Hepatocyte (in vitro differentiated cells): ENCODE measurements at regions not wholly inside any gene's neighbourhood (a gene's known extent, or its start where the extent isn't known, plus 50 kb on each side); places are given as distances from the start of the nearest gene placed in this dataset.
A peak's percentile ranks its signal among the peaks of the same experiment; 100 is the strongest.

Experiments used
- DNase-seq: peaks from one replicate; pipeline ENCODE4 v3.0.0-alpha.2; 2016; ENCODE audit warnings: low spot score
- H2AFZ ChIP-seq: fragments of 200-600 bp; sonication (generic); 2 replicates; pipeline ENCODE4 v1.6.0; 2016; ENCODE audit warnings: antibody characterized with exemption, mild to moderate bottlenecking
- H3K27ac ChIP-seq: fragments of 200-600 bp; sonication (generic); 2 replicates; pipeline ENCODE4 v1.5.1; 2016; ENCODE audit warnings: mild to moderate bottlenecking
- H3K27me3 ChIP-seq: fragments of 200-600 bp; sonication (generic); 2 replicates; pipeline ENCODE4 v1.6.1; 2016
- H3K36me3 ChIP-seq: fragments of 200-600 bp; sonication (generic); replicated peaks from 2 replicates; pipeline ENCODE4 v1.5.1; 2016; ENCODE audit warnings: low read depth; ENCODE audit not compliant: insufficient read depth
- H3K4me1 ChIP-seq: fragments of 200-600 bp; sonication (generic); 2 replicates; pipeline ENCODE4 v1.5.1; 2016; ENCODE audit warnings: mild to moderate bottlenecking, moderate library complexity; ENCODE audit not compliant: insufficient read depth
- H3K4me2 ChIP-seq: fragments of 200-600 bp; sonication (generic); 2 replicates; pipeline ENCODE4 v1.6.0; 2016
- H3K4me3 ChIP-seq: fragments of 200-600 bp; sonication (generic); 2 replicates; pipeline ENCODE4 v1.5.1; 2016; ENCODE audit warnings: mild to moderate bottlenecking
- H3K79me2 ChIP-seq: fragments of 200-600 bp; sonication (generic); 2 replicates; pipeline ENCODE4 v1.6.0; 2017; ENCODE audit warnings: mild to moderate bottlenecking
- H3K9me2 ChIP-seq: fragments of 200-600 bp; sonication (generic); replicated peaks from 2 replicates; pipeline ENCODE4 v1.6.0; 2017; ENCODE audit warnings: mild to moderate bottlenecking; ENCODE audit not compliant: insufficient read depth
- H3K9me3 ChIP-seq: fragments of 200-600 bp; sonication (generic); 2 replicates; pipeline ENCODE4 v1.5.1; 2016; ENCODE audit warnings: low read depth, mild to moderate bottlenecking
- H4K20me1 ChIP-seq: fragments of 200-600 bp; sonication (generic); 2 replicates; pipeline ENCODE4 v1.6.0; 2016; ENCODE audit warnings: mild to moderate bottlenecking; ENCODE audit not compliant: insufficient read depth, poor library complexity, severe bottlenecking
- CTCF ChIP-seq: fragments of 200-600 bp; sonication (generic); IDR thresholded peaks from 2 replicates; pipeline ENCODE4 v1.5.1; 2016; ENCODE audit warnings: antibody characterized with exemption, mild to moderate bottlenecking; ENCODE audit not compliant: poor library complexity
- EZH2 ChIP-seq: fragments of 200-600 bp; sonication (generic); IDR thresholded peaks from 2 replicates; pipeline ENCODE4 v1.6.1; 2016; ENCODE audit warnings: antibody characterized with exemption, mild to moderate bottlenecking, borderline replicate concordance
- EZH2phosphoT487 ChIP-seq: fragments of 200-600 bp; sonication (generic); IDR thresholded peaks from one replicate; pipeline ENCODE4 v1.6.1; 2018; ENCODE audit warnings: antibody characterized with exemption, mild to moderate bottlenecking, low read depth, moderate library complexity; ENCODE audit not compliant: unreplicated experiment, severe bottlenecking
- WGBS: methylation state at CpG from one replicate; pipeline ENCODE4 v1.1.6; 2016; ENCODE audit warnings: low lambda C conversion rate; ENCODE audit errors: missing lambda C conversion rate; 5-methylcytosine and 5-hydroxymethylcytosine counted together

GRCh38 chr7:109261781-109262180 lies 692.1 kb downstream of the DNAJB9 start:
- no peaks in the 10 kb centered on the region for H3K79me2 ChIP-seq
- TF ChIP-seq EZH2: no peak
- TF ChIP-seq EZH2phosphoT487: no peak
- TF ChIP-seq CTCF: no peak
- no peaks in the 10 kb centered on the region for H4K20me1 ChIP-seq
- no peak overlapping the region for H2AFZ ChIP-seq
- H3K4me3 ChIP-seq: no peak overlapping the region
- H3K27ac ChIP-seq: no peak overlapping the region
- WGBS: 86% methylated on average over 3 of the region's 3 CpGs
- DNase-seq: no peak
- no peaks in the 10 kb centered on the region for H3K27me3 ChIP-seq
- no peaks in the 10 kb centered on the region for H3K4me1 ChIP-seq
- H3K36me3 ChIP-seq: no peaks in the 10 kb centered on the region
- H3K4me2 ChIP-seq: no peak overlapping the region
- H3K9me3 ChIP-seq: no peaks in the 10 kb centered on the region
- H3K9me2 ChIP-seq: no peaks in the 10 kb centered on the region

GRCh38 chr7:109266610-109267009 lies 696.9 kb downstream of the DNAJB9 start:
- no peaks in the 10 kb centered on the region for H3K27me3 ChIP-seq

GRCh38 chr7:109276348-109276747 lies 706.7 kb downstream of the DNAJB9 start:
- Histone ChIP-seq H3K4me2 (no peak overlapping the region), H3K4me3 (no peak overlapping the region), H4K20me1 (no peaks in the 10 kb centered on the region), H3K9me3 (no peaks in the 10 kb centered on the region), H2AFZ (no peak overlapping the region), H3K4me1 (no peaks in the 10 kb centered on the region), H3K27me3 (no peaks in the 10 kb centered on the region), H3K79me2 (no peaks in the 10 kb centered on the region), H3K36me3 (no peaks in the 10 kb centered on the region), H3K9me2 (no peaks in the 10 kb centered on the region), H3K27ac (no peak overlapping the region)
- no peak for TF ChIP-seq EZH2
- no peak for TF ChIP-seq CTCF
- TF ChIP-seq EZH2phosphoT487: no peak
- no peak for DNase-seq

More at GRCh38 chr7:109266610-109267009, 696.9 kb downstream of the DNAJB9 start:
- TF ChIP-seq EZH2: no peak
- TF ChIP-seq EZH2phosphoT487: no peak
- no peak for TF ChIP-seq CTCF
- H3K36me3 ChIP-seq: no peaks in the 10 kb centered on the region
- no peak overlapping the region for H3K4me2 ChIP-seq
- H3K79me2 ChIP-seq: no peaks in the 10 kb centered on the region
- H3K27ac ChIP-seq: no peak overlapping the region
- H3K9me2 ChIP-seq: no peaks in the 10 kb centered on the region
- DNase-seq: no peak
- no peak overlapping the region for H3K4me3 ChIP-seq
- WGBS: 90% methylated on average over 3 of the region's 3 CpGs
- no peaks in the 10 kb centered on the region for H4K20me1 ChIP-seq
- H2AFZ ChIP-seq: no peak overlapping the region
- H3K9me3 ChIP-seq: no peaks in the 10 kb centered on the region
- no peaks in the 10 kb centered on the region for H3K4me1 ChIP-seq

- Histone ChIP-seq H3K79me2 (no peaks in the 10 kb centered on the region), H3K36me3 (no peaks in the 10 kb centered on the region), H3K9me2 (no peaks in the 10 kb centered on the region), H3K4me3 (no peak overlapping the region), H3K9me3 (no peaks in the 10 kb centered on the region), H4K20me1 (no peaks in the 10 kb centered on the region), H3K4me1 (no peaks in the 10 kb centered on the region), H3K27me3 (no peaks in the 10 kb centered on the region), H3K27ac (no peak overlapping the region), H3K4me2 (no peak overlapping the region), H2AFZ (no peak overlapping the region)
- no peak for TF ChIP-seq CTCF
- TF ChIP-seq EZH2: no peak
- no peak for TF ChIP-seq EZH2phosphoT487
- DNase-seq: peak; percentile 8
These were observed 713.1 kb downstream of the DNAJB9 start for GRCh38 chr7:109282726-109283125.
